ENCODE measurements at regions not wholly inside any gene's neighbourhood (a gene's known extent, or its start where the extent isn't known, plus 50 kb on each side); places are given as distances from the start of the nearest gene placed in this dataset.

DNA sequence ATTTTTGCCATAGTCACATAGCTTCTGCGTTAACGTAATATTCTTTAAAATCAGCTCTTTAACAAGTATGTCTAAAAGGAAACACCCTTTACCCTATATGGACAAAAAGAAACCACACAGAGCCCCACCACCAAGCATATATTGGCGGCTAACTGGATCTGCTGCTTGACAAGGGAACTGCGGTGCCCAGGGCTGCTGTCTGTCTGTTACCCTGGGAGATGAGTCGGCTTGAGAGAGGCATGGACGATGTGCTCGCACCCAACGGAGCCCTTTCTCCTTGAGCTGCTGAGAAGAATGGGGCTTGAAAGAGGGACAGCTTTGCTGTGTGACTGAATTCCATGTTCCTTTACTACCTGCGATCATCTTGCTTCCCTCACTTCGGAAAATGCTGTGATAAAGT, 158.6 kb upstream of the SHB start:
- TF ChIP-seq, protein P1, sequence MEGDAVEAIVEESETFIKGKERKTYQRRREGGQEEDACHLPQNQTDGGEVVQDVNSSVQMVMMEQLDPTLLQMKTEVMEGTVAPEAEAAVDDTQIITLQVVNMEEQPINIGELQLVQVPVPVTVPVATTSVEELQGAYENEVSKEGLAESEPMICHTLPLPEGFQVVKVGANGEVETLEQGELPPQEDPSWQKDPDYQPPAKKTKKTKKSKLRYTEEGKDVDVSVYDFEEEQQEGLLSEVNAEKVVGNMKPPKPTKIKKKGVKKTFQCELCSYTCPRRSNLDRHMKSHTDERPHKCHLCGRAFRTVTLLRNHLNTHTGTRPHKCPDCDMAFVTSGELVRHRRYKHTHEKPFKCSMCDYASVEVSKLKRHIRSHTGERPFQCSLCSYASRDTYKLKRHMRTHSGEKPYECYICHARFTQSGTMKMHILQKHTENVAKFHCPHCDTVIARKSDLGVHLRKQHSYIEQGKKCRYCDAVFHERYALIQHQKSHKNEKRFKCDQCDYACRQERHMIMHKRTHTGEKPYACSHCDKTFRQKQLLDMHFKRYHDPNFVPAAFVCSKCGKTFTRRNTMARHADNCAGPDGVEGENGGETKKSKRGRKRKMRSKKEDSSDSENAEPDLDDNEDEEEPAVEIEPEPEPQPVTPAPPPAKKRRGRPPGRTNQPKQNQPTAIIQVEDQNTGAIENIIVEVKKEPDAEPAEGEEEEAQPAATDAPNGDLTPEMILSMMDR (IDR thresholded peaks at IDR 0.05), result no peak
- TF ChIP-seq POLR2A (IDR thresholded peaks at IDR 0.05), result no peak

Data from right lobe of liver (tissue), 4 donors.